GM12865 (cell line): ENCODE measurements at regions not wholly inside any gene's neighbourhood (a gene's known extent, or its start where the extent isn't known, plus 50 kb on each side); places are given as distances from the start of the nearest gene placed in this dataset.

ENCODE experiments used
- DNase-seq: peaks from one replicate; pipeline ENCODE4 v3.0.0; 2010; ENCODE audit warnings: low read depth
- H3K4me3 ChIP-seq: 2 replicates; pipeline ENCODE4 v1.5.1; 2011; ENCODE audit warnings: mild to moderate bottlenecking, low read depth, low read length, control low read depth
- CTCF ChIP-seq: IDR thresholded peaks from 2 replicates; pipeline ENCODE4 v1.5.1; 2011; ENCODE audit warnings: low read length, control low read depth, low read depth, inconsistent platforms; ENCODE audit not compliant: insufficient read depth; ENCODE audit errors: missing control alignments

GRCh38 chr18:56268952-56269351, 369.4 kb downstream of the TXNL1 start:
- no peak for DNase-seq
- H3K4me3 ChIP-seq = no peak overlapping the region
- TF ChIP-seq CTCF = no peak

- TF ChIP-seq CTCF = no peak
- no peak for DNase-seq
- H3K4me3 ChIP-seq = no peak overlapping the region
These were observed 371.1 kb downstream of the TXNL1 start for GRCh38 chr18:56267334-56267733.

GRCh38 chr18:56258178-56258577, 380.2 kb downstream of the TXNL1 start:
- DNase-seq = no peak
- H3K4me3 ChIP-seq = no peak overlapping the region
- TF ChIP-seq CTCF = no peak

GRCh38 chr18:56257205-56257604, 381.2 kb downstream of the TXNL1 start:
- H3K4me3 ChIP-seq = no peak overlapping the region
- DNase-seq = peak; percentile 59
- TF ChIP-seq CTCF = no peak

- TF ChIP-seq CTCF = no peak
- DNase-seq = no peak
- no peak overlapping the region for H3K4me3 ChIP-seq
These were observed 381.7 kb downstream of the TXNL1 start for GRCh38 chr18:56256659-56257058.

- no peak for DNase-seq
- no peak overlapping the region for H3K4me3 ChIP-seq
- TF ChIP-seq CTCF = no peak
These were observed 383.0 kb downstream of the TXNL1 start for GRCh38 chr18:56255381-56255780.

GRCh38 chr18:56252456-56252855, 385.9 kb downstream of the TXNL1 start:
- H3K4me3 ChIP-seq = no peak overlapping the region
- no peak for TF ChIP-seq CTCF
- DNase-seq = no peak
